IMR-90 (cell line): ENCODE measurements at regions not wholly inside any gene's neighbourhood (a gene's known extent, or its start where the extent isn't known, plus 50 kb on each side); places are given as distances from the start of the nearest gene placed in this dataset.

ENCODE experiments used
- ATAC-seq: fragments of 200-7000 bp; cut with Tn5 transposase; 2 replicates; pipeline ENCODE4 v1.9.1; 2020; ENCODE audit warnings: low read depth, mild to moderate bottlenecking, moderate library complexity
- BruUV-seq: library from RNA; stranded (reverse); fragments of 400-500 nt; replicated peaks from 2 replicates; lab custom pipeline; 2021; lab: Mats Ljungman, UMichigan
- CTCF ChIA-PET: fragments of 300-600 bp; formaldehyde crosslinking; extraction: SDS; loops from one replicate; lab custom pipeline; 2021; ENCODE audit warnings: antibody characterized with exemption; lab: Yijun Ruan, JAX
- POLR2A ChIA-PET: fragments of 300-600 bp; sonication (Branson Sonifier 250); formaldehyde crosslinking; loops from one replicate; lab custom pipeline; 2022; ENCODE audit warnings: antibody characterized with exemption; ENCODE audit not compliant: unreplicated experiment; lab: Charles Lee
- DNase-seq: peaks from one replicate; pipeline ENCODE4 v3.0.0; 2013
- H2AFZ ChIP-seq: replicated peaks from 2 replicates; pipeline ENCODE3; 2013; ENCODE audit warnings: low read length, mild to moderate bottlenecking; ENCODE audit not compliant: poor library complexity
- H2AK5ac ChIP-seq: 2 replicates; pipeline ENCODE4 v1.6.1; 2013; ENCODE audit warnings: low read depth, low read length, inconsistent platforms
- H2AK9ac ChIP-seq: replicated peaks from 2 replicates; pipeline ENCODE3; 2013; ENCODE audit warnings: mild to moderate bottlenecking, low read depth, low read length, moderate library complexity; ENCODE audit not compliant: poor library complexity
- H2BK120ac ChIP-seq: 2 replicates; pipeline ENCODE4 v1.6.1; 2013; ENCODE audit warnings: low read depth, low read length, inconsistent platforms
- H2BK15ac ChIP-seq: 3 replicates; pipeline ENCODE4 v1.6.1; 2013; ENCODE audit warnings: low read depth, low read length, inconsistent platforms
- H2BK20ac ChIP-seq: 2 replicates; pipeline ENCODE4 v1.6.1; 2013; ENCODE audit warnings: low read depth, mild to moderate bottlenecking, inconsistent platforms, low read length, moderate library complexity
- H2BK5ac ChIP-seq: 2 replicates; pipeline ENCODE4 v1.6.1; 2013; ENCODE audit warnings: mild to moderate bottlenecking, low read depth, low read length, inconsistent platforms; ENCODE audit not compliant: poor library complexity, severe bottlenecking
- H3K14ac ChIP-seq: replicated peaks from 2 replicates; pipeline ENCODE4 v1.6.1; 2013; ENCODE audit warnings: low read depth, low read length, inconsistent platforms
- H3K18ac ChIP-seq: 2 replicates; pipeline ENCODE4 v1.6.1; 2013; ENCODE audit warnings: low read depth, low read length, control low read depth
- H3K23ac ChIP-seq: 2 replicates; pipeline ENCODE4 v1.6.1; 2013; ENCODE audit warnings: low read depth, low read length, inconsistent platforms
- H3K27ac ChIP-seq: 2 replicates; pipeline ENCODE4 v1.5.1; 2013; ENCODE audit warnings: mild to moderate bottlenecking, control low read depth, low read length; ENCODE audit not compliant: insufficient read depth
- H3K27me3 ChIP-seq: 2 replicates; pipeline ENCODE4 v1.6.1; 2013; ENCODE audit warnings: low read length; ENCODE audit not compliant: control insufficient read depth, insufficient read depth
- H3K36me3 ChIP-seq: 2 replicates; pipeline ENCODE4 v1.6.1; 2013; ENCODE audit warnings: low read length, mixed read lengths; ENCODE audit not compliant: control insufficient read depth, insufficient read depth
- H3K4ac ChIP-seq: 2 replicates; pipeline ENCODE4 v1.6.1; 2013; ENCODE audit warnings: low read depth, low read length, inconsistent platforms
- H3K4me1 ChIP-seq: 2 replicates; pipeline ENCODE4 v1.6.1; 2013; ENCODE audit warnings: low read length, mixed read lengths; ENCODE audit not compliant: control insufficient read depth, insufficient read depth
- H3K4me2 ChIP-seq: 2 replicates; pipeline ENCODE4 v1.6.1; 2013; ENCODE audit warnings: low read depth, mild to moderate bottlenecking, control low read depth, low read length, moderate library complexity
- H3K4me3 ChIP-seq: 2 replicates; pipeline ENCODE4 v1.5.1; 2013; ENCODE audit warnings: low read depth, mild to moderate bottlenecking, control low read depth, low read length, moderate library complexity; ENCODE audit not compliant: insufficient read depth
- H3K56ac ChIP-seq: 2 replicates; pipeline ENCODE4 v1.6.1; 2013; ENCODE audit warnings: low read length, inconsistent platforms; ENCODE audit not compliant: insufficient read depth; ENCODE audit errors: extremely low read depth
- H3K79me1 ChIP-seq, 2 experiments: 2 replicates each; pipeline ENCODE4 v1.6.1; 2013; ENCODE audit warnings: low read length in 2 of 2, inconsistent platforms in 1 of 2, low read depth in 1 of 2
- H3K9ac ChIP-seq: 2 replicates; pipeline ENCODE4 v1.6.1; 2013; ENCODE audit warnings: low read depth, low read length, control low read depth
- H3K9me1 ChIP-seq: 2 replicates; pipeline ENCODE4 v1.6.1; 2013; ENCODE audit warnings: low read length, inconsistent platforms; ENCODE audit not compliant: insufficient read depth
- H3K9me3 ChIP-seq: 2 replicates; pipeline ENCODE4 v1.6.1; 2013; ENCODE audit warnings: low read length; ENCODE audit not compliant: control insufficient read depth, insufficient read depth
- H4K20me1 ChIP-seq: 2 replicates; pipeline ENCODE4 v1.6.1; 2013; ENCODE audit warnings: low read length, inconsistent platforms; ENCODE audit not compliant: insufficient read depth
- H4K5ac ChIP-seq: 2 replicates; pipeline ENCODE4 v1.6.1; 2013; ENCODE audit warnings: mild to moderate bottlenecking, low read depth, low read length, control low read depth
- H4K8ac ChIP-seq, 2 experiments: 2 replicates each; pipeline ENCODE4 v1.6.1; 2013; ENCODE audit warnings: low read depth in 2 of 2, low read length in 2 of 2, control low read depth in 1 of 2, inconsistent platforms in 1 of 2
- H4K91ac ChIP-seq: 2 replicates; pipeline ENCODE4 v1.6.1; 2013; ENCODE audit warnings: low read depth, low read length, inconsistent platforms; ENCODE audit not compliant: insufficient read depth
- BHLHE40 ChIP-seq: fragments of 150-350 bp; IDR thresholded peaks from 2 replicates; pipeline ENCODE4 v1.6.1; 2016; ENCODE audit warnings: mild to moderate bottlenecking, low read depth, low read length
- CHD1 ChIP-seq: IDR thresholded peaks from 2 replicates; pipeline ENCODE4 v1.6.1; 2012; ENCODE audit warnings: low read depth, low read length, improper control_type of control experiment
- FOS ChIP-seq: fragments of 150-350 bp; IDR thresholded peaks from 2 replicates; pipeline ENCODE4 v1.6.1; 2016; ENCODE audit warnings: low read depth, low read length
- MAZ ChIP-seq: IDR thresholded peaks from 2 replicates; pipeline ENCODE4 v1.6.1; 2012; ENCODE audit warnings: low read depth, mild to moderate bottlenecking, low read length, improper control_type of control experiment, moderate library complexity, borderline replicate concordance
- MXI1 ChIP-seq: IDR thresholded peaks from 2 replicates; pipeline ENCODE4 v1.6.1; 2012; ENCODE audit warnings: low read depth, mild to moderate bottlenecking, low read length, moderate library complexity, borderline replicate concordance
- NFE2L2 ChIP-seq: fragments of 150-350 bp; IDR thresholded peaks from 2 replicates; pipeline ENCODE4 v1.6.1; 2016; ENCODE audit warnings: low read depth, mild to moderate bottlenecking, low read length
- POLR2A ChIP-seq: IDR thresholded peaks from 2 replicates; pipeline ENCODE4 v1.6.1; 2012; ENCODE audit warnings: mild to moderate bottlenecking, low read depth, low read length
- RAD21 ChIP-seq: IDR thresholded peaks from 2 replicates; pipeline ENCODE4 v1.6.1; 2012; ENCODE audit warnings: low read length, improper control_type of control experiment
- WGBS, 2 experiments: methylation state at CpG; one replicate each; pipeline versions ENCODE4 v1.1.5 to v1.1.7; 2013; ENCODE audit warnings: missing lambda C conversion rate in 2 of 2; ENCODE audit not compliant: insufficient read length in 1 of 2; ENCODE audit errors: extremely low coverage in 2 of 2; 5-methylcytosine and 5-hydroxymethylcytosine counted together
- dilution Hi-C: fragments of 300-500 bp; cut with HindIII; formaldehyde crosslinking; loops from one replicate; pipeline ENCODE4 v1.14.3; 2018; ENCODE audit warnings: low sequenced_read_pairs; ENCODE audit not compliant: unreplicated experiment
- in situ Hi-C: fragments of 300-500 bp; cut with MboI; formaldehyde crosslinking; loops from 3 replicates; pipeline ENCODE4 v1.14.3; 2019; ENCODE audit warnings: low sequenced_read_pairs, inconsistent platforms, mixed read lengths
- intact Hi-C: fragments of 100-400 bp; cut with micrococcal nuclease; formaldehyde crosslinking; loops from 2 replicates; pipeline ENCODE4 v1.10.0; 2022

DNA sequence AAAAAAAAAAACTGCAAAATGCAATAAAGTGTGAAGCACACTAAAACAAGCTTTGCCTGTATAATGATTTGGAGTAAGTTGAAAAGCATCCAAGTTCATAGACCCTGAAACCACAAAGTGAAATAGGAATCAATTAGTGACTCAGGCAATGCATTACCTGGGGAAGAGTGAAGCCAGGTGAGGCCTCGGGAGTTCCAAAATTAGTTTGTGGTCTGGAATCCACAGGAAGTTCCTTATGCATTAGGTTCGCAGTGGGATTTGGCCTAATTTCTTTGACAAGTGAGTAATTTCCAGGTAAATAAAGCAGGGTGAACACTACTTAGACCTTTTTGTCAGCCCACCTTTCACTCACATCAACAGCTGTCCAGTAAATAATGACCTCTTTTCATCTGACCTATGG is 490.8 kb downstream of the CBLN4 start:
- dilution Hi-C loops, result no loop called here

More for the DNA sequence above, 490.8 kb downstream of the CBLN4 start:
- no peaks in the 10 kb centered on the region for H3K79me1 ChIP-seq
- H3K56ac ChIP-seq, result no peak overlapping the region
- no TSS peak for BruUV-seq
- WGBS, 2 experiments, result no CpG with 5 or more reads among the region's 2 CpGs
- no peak overlapping the region for H3K14ac ChIP-seq
- H2AK9ac ChIP-seq, result no peak overlapping the region
- no peak overlapping the region for H3K4me2 ChIP-seq
- H3K9me1 ChIP-seq, result no peaks in the 10 kb centered on the region
- no peak overlapping the region for H2BK120ac ChIP-seq
- ChIA-PET CTCF (no interaction called here), POLR2A (no interaction called here)
- H4K91ac ChIP-seq, result no peak overlapping the region
- in situ Hi-C loops (no loop called here), intact Hi-C loops (no loop called here)
- H3K4me1 ChIP-seq, result no peaks in the 10 kb centered on the region
- H2BK15ac ChIP-seq, result no peak overlapping the region
- no peak overlapping the region for H2AK5ac ChIP-seq
- H3K27me3 ChIP-seq, result no peaks in the 10 kb centered on the region
- no peak overlapping the region for H3K9ac ChIP-seq
- no peak overlapping the region for H2BK5ac ChIP-seq
- no peak overlapping the region for H3K27ac ChIP-seq
- no peak overlapping the region for H2BK20ac ChIP-seq
- H3K36me3 ChIP-seq, result no peaks in the 10 kb centered on the region
- no peak overlapping the region for H3K4ac ChIP-seq
- H3K4me3 ChIP-seq, result no peak overlapping the region
- no peak overlapping the region for H3K23ac ChIP-seq
- ATAC-seq, result no peak
- no peak for DNase-seq
- no peaks in the 10 kb centered on the region for H4K20me1 ChIP-seq
- H2AFZ ChIP-seq, result no peak overlapping the region
- H4K8ac ChIP-seq, result no peak overlapping the region
- H3K18ac ChIP-seq, result no peak overlapping the region
- TF ChIP-seq POLR2A (no peak), MAZ (no peak), MXI1 (no peak), CHD1 (no peak), RAD21 (no peak), FOS (no peak), NFE2L2 (no peak), BHLHE40 (no peak)
- peaks cover 6% of the 10 kb centered on the region for H3K9me3 ChIP-seq
- H4K5ac ChIP-seq, result no peak overlapping the region
